GM12873 (cell line): ENCODE measurements at regions not wholly inside any gene's neighbourhood (a gene's known extent, or its start where the extent isn't known, plus 50 kb on each side); places are given as distances from the start of the nearest gene placed in this dataset.
A peak's percentile ranks its signal among the peaks of the same experiment; 100 is the strongest.

ENCODE experiments used
- CTCF ChIP-seq: IDR thresholded peaks from 2 replicates; pipeline ENCODE4 v1.5.1; 2012; ENCODE audit warnings: low read depth, mild to moderate bottlenecking, moderate library complexity, low read length, control low read depth; ENCODE audit not compliant: insufficient read depth; ENCODE audit errors: missing control alignments

- peak; percentile 37 for TF ChIP-seq CTCF
Observed at GRCh38 chr2:235116885-235117492, 165.2 kb downstream of the SH3BP4 start.

- no peak for TF ChIP-seq CTCF
Observed at GRCh38 chr2:235126768-235127167, 175.0 kb downstream of the SH3BP4 start.

- TF ChIP-seq CTCF, result no peak
Observed at GRCh38 chr2:235127931-235128330, 176.1 kb downstream of the SH3BP4 start.

GRCh38 chr2:235129850-235130249, 178.0 kb downstream of the SH3BP4 start:
- no peak for TF ChIP-seq CTCF

GRCh38 chr2:235131334-235132305, 179.8 kb downstream of the SH3BP4 start:
- TF ChIP-seq CTCF, result no peak

GRCh38 chr2:235132651-235133050, 180.8 kb downstream of the SH3BP4 start:
- TF ChIP-seq CTCF, result no peak

GRCh38 chr2:235133837-235134236, 182.0 kb downstream of the SH3BP4 start:
- no peak for TF ChIP-seq CTCF
